ENCODE measurements at regions not wholly inside any gene's neighbourhood (a gene's known extent, or its start where the extent isn't known, plus 50 kb on each side); places are given as distances from the start of the nearest gene placed in this dataset.

DNA sequence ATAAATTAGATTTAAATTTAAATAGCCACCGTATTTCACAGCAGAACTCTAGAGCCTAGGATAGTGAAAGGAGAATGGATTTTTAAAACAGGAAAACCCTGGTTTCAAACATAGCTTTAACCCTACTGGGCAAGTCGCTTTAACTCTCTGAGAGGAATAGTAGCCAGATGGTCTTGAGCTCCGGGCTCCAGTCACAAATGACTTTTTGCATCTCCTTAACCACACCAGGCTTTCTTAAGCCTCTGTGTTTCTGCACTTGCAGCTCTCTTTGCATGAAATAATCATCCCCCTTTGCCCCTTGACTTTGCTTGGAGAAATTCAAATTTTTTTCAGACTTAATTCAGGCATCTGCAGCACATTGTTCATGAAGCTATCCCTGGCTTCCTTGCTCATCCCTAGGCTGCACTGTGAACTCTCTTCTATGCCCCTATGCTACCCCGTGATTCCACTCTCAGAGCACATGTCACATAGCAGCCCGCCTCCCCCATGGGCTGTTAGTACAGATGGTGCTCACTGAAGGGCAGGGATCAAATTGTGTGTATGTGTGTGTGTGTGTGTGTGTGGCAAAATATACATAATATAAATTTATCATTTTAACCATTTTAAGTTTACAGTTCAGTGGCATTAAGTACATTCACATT is 68.8 kb upstream of the DAB1 start:
- DNase-seq (ENCODE audit: low read depth): no peak

DNA sequence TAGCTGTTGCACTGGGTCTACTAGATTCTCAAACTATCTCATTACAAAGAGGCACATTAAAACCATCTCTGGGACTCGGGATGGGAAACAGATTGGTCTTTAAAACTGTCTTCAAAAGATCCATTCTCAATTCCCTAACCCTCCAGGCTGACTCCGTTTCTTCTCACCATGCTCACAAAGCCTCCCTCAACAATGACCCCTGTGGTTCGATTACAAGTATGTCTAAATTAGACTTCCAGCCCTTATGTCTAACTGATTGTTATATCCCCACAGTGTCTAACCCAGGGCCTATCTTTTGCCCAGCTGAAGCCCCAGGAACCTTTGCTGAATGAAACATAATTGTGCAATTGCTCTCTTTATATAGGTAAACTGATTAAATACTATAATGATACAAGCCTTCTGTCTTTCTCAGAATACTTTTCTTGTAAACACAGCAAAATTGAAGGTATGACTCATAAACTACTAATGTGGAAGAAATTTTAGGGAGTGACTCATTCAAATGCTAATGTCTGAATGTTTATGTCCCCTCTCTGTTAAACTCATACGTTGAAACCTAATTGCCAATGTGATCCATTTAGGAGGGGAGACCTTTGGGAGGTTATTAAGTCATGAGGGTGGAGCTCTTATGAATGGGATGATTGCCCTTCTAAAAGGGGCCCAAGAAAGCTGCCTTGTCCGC is 65.6 kb upstream of the DAB1 start:
- DNase-seq (ENCODE audit: low read depth): peak; percentile 85

GRCh38 chr1:57485643-57486042 is 61.8 kb upstream of the DAB1 start:
- peak; percentile 92 for DNase-seq (ENCODE audit: low read depth)

- DNase-seq (ENCODE audit: low read depth): peak; percentile 38
Observed at GRCh38 chr1:57483954-57484353, 60.1 kb upstream of the DAB1 start.

GRCh38 chr1:57479471-57479870 is 55.6 kb upstream of the DAB1 start:
- no peak for DNase-seq (ENCODE audit: low read depth)

DNA sequence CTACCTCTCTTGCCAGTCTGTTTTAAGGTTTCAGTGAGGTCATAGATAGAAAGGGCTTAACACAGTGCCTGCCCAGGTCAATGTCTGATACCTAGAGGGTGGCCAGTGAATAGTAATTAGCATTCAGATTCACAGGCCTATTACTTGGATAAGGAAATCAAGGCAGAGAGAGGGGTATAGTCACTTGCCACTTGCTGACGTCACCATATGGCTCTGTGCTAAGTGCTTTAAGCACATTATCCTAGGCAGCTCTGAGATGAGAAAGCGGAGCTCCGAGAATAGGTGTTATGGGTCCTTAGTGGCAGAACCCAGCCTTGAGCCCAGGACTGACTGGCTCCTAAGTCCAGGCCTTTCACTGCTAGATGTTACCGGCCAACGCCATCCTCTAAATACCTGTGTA is 51.5 kb upstream of the DAB1 start:
- no peak for DNase-seq (ENCODE audit: low read depth)

GRCh38 chr1:57474137-57474750 is 50.4 kb upstream of the DAB1 start:
- DNase-seq (ENCODE audit: low read depth): peak; percentile 88
